DMS53 (cell line): ENCODE measurements at regions not wholly inside any gene's neighbourhood (a gene's known extent, or its start where the extent isn't known, plus 50 kb on each side); places are given as distances from the start of the nearest gene placed in this dataset.

Experiments
- DNase-seq: peaks from one replicate; lab custom pipeline; 2025; lab: John Stamatoyannopoulos, UW

DNA sequence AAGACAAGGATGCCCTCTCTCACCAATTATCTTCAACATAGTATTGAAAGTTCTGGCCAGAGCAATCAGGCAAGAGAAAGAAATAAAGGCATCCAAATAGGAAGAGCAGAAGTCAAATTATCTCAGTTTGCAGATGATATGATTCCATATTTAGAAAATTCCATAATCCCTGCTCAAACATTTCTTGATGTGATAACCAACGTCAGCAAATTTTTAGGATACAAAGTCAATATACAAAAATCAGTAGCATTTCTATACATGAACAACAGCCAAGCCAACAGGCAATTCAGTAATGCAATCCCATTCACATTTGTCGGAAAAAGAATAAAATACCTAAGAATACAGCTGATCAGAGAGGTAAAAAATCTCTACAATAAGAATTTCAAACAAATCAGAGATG is 969.7 kb upstream of the USP15 start:
- DNase-seq: no peak

DNA sequence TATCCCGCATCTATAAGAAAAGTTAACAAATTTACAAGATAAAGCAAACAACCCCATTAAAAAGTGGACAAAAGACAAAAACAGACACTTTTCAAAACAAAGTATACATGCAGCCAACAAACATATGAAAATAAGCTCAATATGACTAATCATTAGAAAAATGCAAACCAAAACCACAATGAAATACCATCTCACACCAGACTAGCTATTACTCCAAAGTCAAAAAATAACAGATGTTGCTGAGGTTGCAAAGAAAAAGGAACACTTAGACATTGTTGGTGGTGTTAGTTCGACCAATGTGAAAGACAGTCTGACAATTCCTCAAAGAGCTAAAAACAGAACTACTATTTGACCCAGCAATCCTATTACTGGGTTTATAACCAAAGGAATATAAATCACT is 968.6 kb upstream of the USP15 start:
- no peak for DNase-seq

DNA sequence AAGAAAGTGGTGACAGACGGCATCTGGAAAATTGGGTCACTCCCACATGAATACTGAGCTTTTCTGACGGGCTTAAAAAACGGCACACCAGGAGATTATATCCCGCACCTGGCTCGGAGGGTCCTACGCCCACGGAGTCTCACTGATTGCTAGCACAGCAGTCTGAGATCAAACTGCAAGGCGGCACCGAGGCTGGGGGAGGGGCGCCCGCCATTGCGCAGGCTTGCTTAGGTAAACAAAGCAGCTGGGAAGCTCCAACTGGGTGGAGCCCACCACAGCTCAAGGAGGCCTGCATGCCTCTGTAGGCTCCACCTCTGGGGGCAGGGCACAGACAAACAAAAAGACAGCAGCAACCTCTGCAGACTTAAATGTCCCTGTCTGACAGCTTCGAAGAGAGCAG is 966.2 kb upstream of the USP15 start:
- DNase-seq: peak; percentile 20

DNA sequence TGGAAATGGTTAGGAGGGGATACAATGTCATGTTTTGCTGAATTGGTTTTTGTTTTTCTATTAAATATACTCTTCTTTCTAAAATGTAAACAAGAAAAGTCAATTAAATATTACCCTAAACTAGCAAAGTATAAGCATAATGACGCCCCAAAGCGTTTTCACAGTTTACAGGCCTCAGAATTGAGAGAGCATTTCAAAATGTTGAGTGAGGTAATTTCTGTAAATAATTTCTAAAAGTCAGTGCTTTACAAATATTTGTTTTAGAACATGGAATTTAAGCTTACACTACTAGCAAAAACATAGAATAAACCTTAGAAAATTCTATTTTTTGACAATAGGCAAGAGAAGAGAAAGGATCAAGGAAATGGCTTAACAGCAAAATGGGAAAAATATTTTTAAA is 958.4 kb upstream of the USP15 start:
- no peak for DNase-seq

DNA sequence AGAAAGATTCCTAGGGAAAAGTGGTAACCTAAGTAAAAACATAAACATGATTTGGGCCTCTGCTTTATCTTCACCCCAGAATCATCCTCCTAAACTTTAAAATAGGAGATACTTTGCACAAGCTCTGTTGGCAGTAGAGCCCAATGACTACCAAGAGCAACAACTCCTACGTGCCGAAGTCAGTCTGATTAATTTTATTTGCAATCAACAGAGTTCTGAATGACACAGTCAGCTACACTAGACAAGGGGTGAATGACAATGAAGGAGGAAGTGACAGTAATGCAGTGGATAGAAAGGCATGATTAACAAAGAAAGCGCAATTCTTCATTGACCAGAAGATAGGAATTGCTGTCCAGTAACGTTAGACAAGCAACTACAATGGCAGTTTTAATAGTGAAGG is 957.9 kb upstream of the USP15 start:
- DNase-seq: no peak

DNA sequence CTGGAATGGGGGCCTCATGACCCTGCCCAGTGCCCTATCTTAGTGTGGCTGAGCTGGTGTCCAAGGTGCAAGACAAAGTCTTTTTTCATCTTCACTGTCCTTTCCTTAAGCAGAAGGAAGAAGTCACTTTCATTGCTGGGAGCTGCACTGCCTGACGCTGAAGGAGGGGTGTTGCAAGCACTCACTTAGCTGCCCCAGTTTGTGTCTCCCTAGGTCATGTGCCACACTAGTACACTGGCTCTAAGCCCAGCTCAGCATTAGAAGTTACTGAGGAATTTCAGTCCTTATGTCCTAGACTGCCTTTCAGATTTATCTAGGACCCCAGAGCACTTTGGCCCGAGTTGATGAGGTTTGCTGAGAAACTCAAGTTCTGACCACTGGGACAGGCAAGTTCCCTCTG is 952.0 kb upstream of the USP15 start:
- DNase-seq: no peak

DNA sequence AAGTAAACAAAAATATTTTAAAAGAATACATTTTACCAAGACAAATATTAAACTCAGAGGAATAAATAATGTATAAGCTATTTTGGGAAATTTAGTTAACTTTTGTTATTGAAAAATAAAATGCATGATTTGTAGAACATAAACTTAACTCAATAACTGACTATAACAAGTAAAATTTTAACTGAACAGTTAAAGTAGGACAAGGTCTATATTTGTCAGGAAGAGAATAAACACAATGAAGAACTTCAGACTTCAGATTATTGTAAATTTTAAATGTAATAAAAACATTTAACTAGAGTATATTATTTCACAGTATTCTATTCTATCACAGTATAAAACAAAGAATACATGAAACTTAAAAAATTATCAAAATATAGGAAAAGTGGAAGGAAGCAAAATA is 948.8 kb upstream of the USP15 start:
- no peak for DNase-seq

DNA sequence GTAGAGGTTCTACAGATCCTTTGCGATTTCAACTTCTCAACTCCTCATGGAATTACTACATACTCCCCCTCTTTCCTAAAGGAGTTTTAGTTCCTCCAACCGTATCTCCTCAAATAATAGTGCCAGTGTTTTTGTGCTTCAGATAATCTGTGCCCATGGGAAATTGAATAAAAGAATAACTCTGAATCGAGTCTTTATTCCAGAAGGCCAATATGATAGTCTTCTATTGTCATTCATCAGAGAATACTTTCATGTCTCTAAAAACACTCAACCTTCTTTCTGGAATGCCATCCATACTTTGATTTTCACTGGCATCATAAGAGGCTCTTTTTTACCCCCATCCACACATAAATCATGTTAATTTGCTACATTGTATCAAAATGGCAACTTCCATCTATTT is 911.3 kb upstream of the USP15 start:
- no peak for DNase-seq

DNA sequence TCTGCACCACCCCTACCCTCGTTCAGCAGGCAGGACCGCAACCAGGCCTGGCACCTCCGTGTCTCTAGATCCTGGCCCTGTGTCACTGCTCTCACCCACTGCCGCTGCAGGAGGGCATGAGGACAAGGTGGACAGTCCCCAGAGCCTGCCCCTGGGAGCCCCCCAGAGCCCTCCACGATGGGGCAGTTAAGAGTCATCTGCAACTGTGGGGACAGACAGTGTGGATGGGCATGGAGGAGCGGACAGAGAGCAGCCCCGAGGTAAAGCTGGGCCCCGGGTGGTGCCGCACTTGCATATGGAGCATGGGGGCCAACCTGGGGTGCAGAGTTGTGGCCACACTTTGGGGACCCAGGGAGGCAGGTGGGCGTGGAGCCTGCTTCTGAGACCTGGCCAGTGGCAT is 905.1 kb upstream of the USP15 start:
- DNase-seq: no peak

DNA sequence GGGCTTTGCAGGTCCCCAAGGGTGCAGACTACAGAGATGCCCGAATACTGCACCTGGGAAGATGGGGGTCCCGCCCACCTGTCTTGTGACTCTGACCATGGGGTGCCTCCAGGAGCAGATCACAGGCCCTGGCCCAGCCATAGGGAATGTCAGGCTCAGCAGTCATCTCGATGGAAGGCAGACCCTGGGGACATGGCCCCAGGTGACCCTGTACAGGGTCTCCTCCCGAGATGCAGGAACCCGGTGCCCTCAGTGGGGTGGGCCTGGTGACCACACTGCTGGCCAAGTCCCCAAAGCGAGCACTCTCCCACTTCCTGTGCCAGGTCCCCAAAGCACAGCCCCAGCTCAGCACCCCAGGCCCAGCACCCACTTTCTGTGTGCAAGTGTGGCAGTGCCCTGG is 903.7 kb upstream of the USP15 start:
- no peak for DNase-seq

DNA sequence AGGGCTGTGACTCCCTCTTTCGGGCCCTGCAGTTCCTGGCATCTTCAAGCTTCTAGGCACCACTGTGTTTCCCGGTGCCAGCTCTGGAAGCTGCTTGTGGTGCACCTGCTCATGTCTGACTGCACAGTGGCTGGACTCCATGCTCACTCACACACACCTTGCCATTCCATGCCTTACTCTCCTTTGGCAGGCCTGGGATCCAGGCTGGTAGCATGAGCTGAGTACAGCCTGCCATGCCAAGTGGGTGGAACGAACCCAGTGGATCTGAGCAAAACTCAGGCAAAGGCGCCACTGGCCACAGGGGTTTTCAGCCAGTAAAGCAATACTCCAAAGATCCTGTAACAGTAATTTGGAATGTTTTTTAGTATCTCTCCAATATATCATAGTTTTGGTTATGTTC is 902.7 kb upstream of the USP15 start:
- DNase-seq: no peak

DNA sequence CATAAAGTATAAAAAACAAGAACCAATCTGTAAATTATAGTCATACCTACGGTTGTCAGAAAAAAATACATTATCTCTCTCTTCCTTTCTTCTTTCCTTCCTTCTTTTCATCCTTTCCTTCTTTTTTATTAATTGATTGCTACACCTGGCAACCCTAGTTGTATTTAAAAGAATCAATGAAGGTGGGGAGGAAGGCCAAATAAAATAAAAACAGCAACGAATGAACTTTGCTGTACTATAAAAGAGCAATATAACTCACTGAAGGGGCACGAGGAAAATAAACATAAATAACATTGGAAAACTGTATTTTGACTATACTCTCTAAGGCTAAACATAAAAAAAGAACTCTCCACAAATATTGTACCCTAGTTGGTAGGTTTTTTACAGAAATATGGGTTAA is 898.2 kb upstream of the USP15 start:
- DNase-seq: no peak

DNA sequence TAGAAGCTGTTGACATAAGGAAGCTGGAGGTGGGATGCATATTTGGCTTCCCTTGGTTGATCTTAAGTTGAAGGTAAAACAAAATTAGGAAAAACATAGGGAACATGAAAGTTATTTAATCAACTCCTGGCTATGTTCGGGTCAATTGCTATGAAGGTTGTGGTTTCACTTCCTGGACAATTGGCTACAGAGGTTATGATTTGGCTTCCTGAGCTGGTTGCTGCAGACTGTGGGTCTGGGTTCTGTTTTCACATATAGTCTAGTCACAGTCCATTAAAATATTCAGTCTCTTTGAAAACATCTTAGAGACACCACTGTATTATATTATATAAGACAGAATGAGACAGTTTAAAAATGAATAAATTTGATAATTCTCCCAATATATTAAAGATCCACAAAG is 895.2 kb upstream of the USP15 start:
- peak; percentile 27 for DNase-seq

DNA sequence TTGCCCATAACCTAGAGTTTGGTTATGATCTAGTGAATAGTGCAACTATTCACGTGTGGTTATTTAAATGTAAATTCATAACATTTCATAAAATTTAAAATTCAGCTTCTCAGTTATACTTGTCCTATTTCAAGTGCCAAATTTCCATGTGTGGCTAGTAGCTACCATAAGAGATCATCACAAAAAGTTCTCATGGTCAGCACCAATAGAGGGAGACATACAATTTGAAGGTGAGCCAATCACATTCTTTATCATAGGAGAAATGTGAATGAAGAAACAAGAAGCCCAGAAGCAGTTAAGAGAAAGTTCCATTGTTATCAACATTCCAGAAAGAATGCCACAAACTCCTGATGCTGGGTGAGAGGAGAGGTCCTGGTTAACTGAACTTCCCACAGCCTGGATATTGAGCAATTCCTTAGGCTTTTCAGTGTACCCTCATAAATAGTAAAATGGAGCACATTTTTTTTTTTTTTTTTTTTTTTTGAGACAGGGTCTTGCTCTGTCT is 892.9 kb upstream of the USP15 start:
- peak; percentile 19 for DNase-seq

DNA sequence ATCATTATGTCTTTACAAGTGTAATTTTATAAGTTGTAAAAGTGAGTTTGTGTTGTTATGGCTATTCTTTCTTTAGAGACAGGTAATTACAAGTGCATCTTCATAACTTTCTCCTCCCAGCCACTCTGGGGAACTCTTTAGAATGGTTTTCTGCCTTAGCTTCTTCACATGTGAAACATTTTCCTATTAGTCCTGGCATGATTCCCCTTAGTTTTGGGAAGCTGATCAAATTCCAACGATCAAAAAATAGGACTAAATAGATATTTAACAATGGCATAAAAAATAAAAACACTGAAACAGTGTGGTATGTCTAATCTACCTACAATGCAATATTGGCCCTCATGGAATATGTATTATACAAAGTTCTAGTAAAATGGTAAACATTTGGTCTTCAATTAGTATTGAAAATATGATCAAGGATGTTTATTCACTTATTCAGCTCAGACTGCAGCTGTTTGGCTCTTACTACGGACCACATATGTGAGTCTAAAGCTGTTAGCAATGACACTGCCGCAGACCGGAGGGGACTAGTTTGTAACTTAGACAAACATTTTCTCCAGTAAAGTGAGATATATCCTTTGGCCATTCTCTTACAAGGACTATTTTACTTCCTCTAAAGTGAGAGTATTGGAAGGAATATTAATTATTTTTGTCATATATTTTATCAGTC is 890.8 kb upstream of the USP15 start:
- no peak for DNase-seq

DNA sequence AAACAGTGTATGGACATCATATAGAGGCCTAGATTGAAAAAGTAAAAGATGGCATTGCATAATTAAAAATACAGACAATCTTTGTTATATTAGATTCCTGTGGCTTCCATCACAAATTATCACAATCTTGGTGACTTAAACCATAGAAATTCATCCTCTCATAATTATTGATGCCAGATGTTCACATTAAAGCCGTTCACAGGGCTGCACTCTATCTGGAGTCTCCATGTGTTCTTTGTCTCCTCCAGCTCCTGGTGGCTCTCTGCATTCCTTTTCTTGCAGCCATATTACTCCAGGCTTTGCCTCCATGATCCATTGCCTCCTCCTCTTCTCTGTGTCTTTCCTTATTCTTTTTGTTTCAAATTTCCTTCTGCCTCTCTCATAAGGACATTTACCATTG is 875.7 kb upstream of the USP15 start:
- no peak for DNase-seq

DNA sequence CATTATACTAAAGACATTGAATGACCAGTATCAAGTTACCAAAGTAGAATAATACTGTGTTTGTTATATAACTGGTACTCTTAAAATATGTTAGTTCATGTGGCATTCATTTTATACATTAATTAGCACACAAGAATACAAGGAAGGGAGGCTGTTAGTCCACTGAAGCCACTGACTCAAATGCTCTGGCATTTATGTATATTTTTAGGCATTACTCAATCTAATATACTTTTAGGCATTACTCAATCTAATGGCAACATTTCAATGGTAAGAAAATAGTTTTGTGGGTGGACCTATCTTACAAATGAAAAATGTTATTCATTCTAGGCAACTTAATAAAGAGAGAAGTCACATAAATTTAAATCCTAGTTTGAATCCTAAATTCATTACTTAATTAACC is 874.4 kb upstream of the USP15 start:
- DNase-seq: no peak

DNA sequence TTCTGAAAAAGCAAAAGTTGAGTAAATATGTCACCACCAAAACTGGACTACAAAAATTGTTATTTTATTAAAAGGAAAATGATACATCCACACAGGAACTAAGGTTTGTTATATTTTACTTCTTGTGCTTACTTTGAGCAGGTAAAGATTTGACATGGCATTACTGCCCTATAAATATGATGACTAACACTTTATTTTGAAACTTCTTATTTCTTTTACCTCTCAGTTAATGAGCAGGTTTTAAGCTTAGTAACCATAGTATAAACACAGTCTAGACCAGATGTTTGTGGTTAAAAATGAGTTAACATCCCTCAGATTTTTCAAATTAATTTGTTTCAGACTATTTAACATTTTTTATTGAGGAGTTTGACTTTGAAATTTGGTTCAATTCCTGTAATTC is 862.5 kb upstream of the USP15 start:
- DNase-seq: no peak

DNA sequence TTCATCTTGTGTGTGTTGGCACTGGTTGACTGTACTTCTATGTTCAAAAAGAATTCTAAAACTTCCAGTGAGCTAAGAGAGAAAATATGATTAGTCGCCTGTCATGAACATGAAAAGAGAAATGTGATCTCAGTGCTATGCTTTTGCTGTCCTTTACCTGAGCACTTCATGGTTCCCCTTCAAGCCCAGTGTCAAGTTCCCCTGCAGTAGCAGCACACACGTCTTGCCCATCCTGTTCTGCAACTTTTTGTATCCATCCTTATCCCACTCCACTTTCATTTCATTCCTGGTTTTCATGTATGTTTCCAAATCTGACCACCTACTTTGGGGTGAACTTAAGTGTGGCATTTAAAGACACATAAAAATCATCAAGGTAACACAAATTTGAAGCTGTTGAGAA is 848.0 kb upstream of the USP15 start:
- DNase-seq: peak; percentile 88

DNA sequence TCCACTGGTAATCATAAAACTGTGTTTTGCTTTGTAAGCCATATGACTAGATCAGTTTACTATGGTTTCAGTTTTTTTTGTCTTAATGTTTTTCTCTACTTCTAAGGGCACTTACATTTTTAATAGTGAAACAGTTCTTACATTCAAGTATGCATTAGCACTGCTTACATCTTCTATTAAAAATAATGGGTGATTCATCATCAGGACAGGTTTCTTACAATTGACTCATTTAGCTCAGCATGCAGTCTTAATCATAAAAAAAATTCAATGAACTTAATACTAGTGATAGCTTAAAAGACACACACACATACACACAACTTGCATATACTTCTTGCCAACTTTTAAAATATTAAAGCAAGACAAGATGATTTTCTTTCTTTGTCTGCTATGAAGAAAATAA is 845.7 kb upstream of the USP15 start:
- DNase-seq: no peak

DNA sequence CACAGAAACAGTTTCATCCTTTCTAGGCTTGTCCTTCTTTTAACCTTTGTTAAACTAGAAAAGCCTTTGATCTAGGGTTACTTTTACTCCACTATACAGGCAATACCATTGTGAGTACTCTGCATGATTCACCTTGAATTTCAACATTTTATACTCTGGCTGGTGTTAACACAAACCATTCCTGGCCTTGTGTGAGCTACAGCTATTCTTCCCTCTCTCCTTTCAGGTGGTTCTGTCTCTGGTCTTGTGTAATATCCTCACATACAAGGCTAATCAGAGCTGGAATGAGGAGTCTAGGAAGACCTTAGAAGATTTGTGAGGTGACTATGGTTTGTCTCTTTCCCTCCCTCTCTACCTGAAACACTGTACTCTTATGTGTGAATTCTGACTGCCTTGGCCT is 837.4 kb upstream of the USP15 start:
- DNase-seq: no peak

DNA sequence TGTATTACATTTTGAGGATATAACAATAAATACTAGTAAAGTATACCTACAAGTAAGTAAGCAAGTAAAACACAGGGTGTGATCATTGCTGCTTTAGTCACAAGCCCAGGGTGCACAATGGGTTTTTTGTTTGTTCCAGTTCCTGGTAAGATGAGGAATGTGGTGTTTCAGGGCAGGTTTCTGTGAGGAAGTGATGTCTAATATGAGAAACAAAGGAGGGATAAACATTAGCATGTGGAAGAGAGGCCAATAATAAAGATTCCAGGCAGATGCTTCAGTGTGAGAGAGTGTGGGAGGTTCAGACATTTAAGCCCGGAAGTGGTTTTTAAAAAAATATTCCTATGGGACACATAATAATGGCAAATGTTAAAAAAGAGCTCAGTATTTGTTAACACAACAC is 808.1 kb upstream of the USP15 start:
- DNase-seq: peak; percentile 40

DNA sequence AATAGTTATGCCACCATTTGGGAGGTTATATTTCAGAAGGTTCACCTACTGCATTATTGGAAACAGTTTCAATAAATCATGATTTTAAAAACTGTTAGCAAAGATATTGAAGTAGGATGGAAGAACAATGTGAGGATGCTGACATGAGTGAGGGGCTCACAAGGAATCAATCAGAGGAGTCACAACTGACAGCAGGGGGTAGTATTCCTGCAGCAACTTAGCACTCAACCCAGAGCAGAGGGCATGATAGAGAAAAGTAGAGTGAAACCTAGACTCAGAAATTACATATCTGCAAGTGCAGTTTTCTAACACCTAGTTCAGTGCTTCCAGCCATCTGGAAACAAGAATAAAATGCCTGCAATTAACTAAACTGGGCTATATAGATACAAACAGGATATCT is 772.5 kb upstream of the USP15 start:
- DNase-seq: no peak
